Naive B cell (primary cell): ENCODE measurements at regions not wholly inside any gene's neighbourhood (a gene's known extent, or its start where the extent isn't known, plus 50 kb on each side); places are given as distances from the start of the nearest gene placed in this dataset.

ENCODE experiments used
- ATAC-seq, 2 donors: fragments of 150-1000 bp; cut with Tn5 transposase; 2 replicates each; pipeline ENCODE4 v1.10.0; 2021; ENCODE audit warnings: low read depth in 2 of 2, mild to moderate bottlenecking in 2 of 2, moderate library complexity in 2 of 2
- DNase-seq: peaks from one replicate; pipeline ENCODE4 v3.0.0; 2022
- H3K27ac Mint-ChIP-seq, 6 donors: one replicate each; pipeline ENCODE4 v1.8.0; 2020 to 2022; ENCODE audit warnings: mild to moderate bottlenecking in 6 of 6, mixed read lengths in 6 of 6, moderate library complexity in 5 of 6, inconsistent platforms in 2 of 6
- H3K27me3 Mint-ChIP-seq, 3 donors: one replicate each; pipeline ENCODE4 v1.8.0; 2021 to 2022; ENCODE audit warnings: mixed read lengths in 3 of 3, mild to moderate bottlenecking in 1 of 3
- H3K36me3 Mint-ChIP-seq, 2 donors: one replicate each; pipeline ENCODE4 v1.8.0; 2020 to 2022; ENCODE audit warnings: mixed read lengths in 2 of 2, inconsistent platforms in 1 of 2, mild to moderate bottlenecking in 1 of 2
- H3K4me1 Mint-ChIP-seq, 3 donors: one replicate each; pipeline ENCODE4 v1.8.0; 2020 to 2022; ENCODE audit warnings: mixed read lengths in 3 of 3, inconsistent platforms in 1 of 3, mild to moderate bottlenecking in 1 of 3, moderate library complexity in 1 of 3
- H3K4me3 Mint-ChIP-seq, 8 donors: one replicate each; pipeline ENCODE4 v1.8.0; 2020 to 2022; ENCODE audit warnings: mild to moderate bottlenecking in 8 of 8, mixed read lengths in 8 of 8, moderate library complexity in 8 of 8, inconsistent platforms in 2 of 8
- H3K9me3 Mint-ChIP-seq, 7 donors: one replicate each; pipeline ENCODE4 v1.8.0; 2020 to 2022; ENCODE audit warnings: mixed read lengths in 7 of 7, mild to moderate bottlenecking in 5 of 7, inconsistent platforms in 2 of 7, moderate library complexity in 1 of 7

GRCh38 chr7:84331616-84332015, 137.0 kb upstream of the SEMA3A start:
- Mint-ChIP-seq H3K36me3 (no peaks in the 10 kb centered on the region), H3K27ac (no peak overlapping the region), H3K4me1 (peaks cover 0 to 8% (median 4%) of the 10 kb centered on the region in 3 donors), H3K9me3 (peaks cover 0 to 2% (median 0%) of the 10 kb centered on the region in 7 donors), H3K4me3 (no peak overlapping the region), H3K27me3 (no peaks in the 10 kb centered on the region)
- ATAC-seq (no peak), DNase-seq (no peak)

- no peaks in the 10 kb centered on the region for H3K9me3 Mint-ChIP-seq
- no peaks in the 10 kb centered on the region for H3K4me1 Mint-ChIP-seq
- H3K27ac Mint-ChIP-seq = no peak overlapping the region
- H3K4me3 Mint-ChIP-seq = no peak overlapping the region
- no peaks in the 10 kb centered on the region for H3K36me3 Mint-ChIP-seq
- ATAC-seq (no peak), DNase-seq (no peak)
- H3K27me3 Mint-ChIP-seq = no peaks in the 10 kb centered on the region
Observed at GRCh38 chr7:84328571-84328970, 134.0 kb upstream of the SEMA3A start.

GRCh38 chr7:84324136-84324630, 129.6 kb upstream of the SEMA3A start:
- Mint-ChIP-seq H3K27me3 (no peaks in the 10 kb centered on the region), H3K27ac (no peak overlapping the region), H3K4me3 (no peak overlapping the region), H3K9me3 (peaks cover 0 to 3% (median 0%) of the 10 kb centered on the region in 7 donors), H3K36me3 (no peaks in the 10 kb centered on the region), H3K4me1 (no peaks in the 10 kb centered on the region)
- ATAC-seq (no peak), DNase-seq (no peak)

- no peaks in the 10 kb centered on the region for H3K27me3 Mint-ChIP-seq
- DNase-seq (no peak), ATAC-seq (no peak)
- no peaks in the 10 kb centered on the region for H3K4me1 Mint-ChIP-seq
- no peaks in the 10 kb centered on the region for H3K36me3 Mint-ChIP-seq
- no peak overlapping the region for H3K4me3 Mint-ChIP-seq
- peaks cover 0 to 3% (median 0%) of the 10 kb centered on the region in 7 donors for H3K9me3 Mint-ChIP-seq
- H3K27ac Mint-ChIP-seq = no peak overlapping the region
Observed at GRCh38 chr7:84317536-84317935, 122.9 kb upstream of the SEMA3A start.

- Mint-ChIP-seq H3K27me3 (no peaks in the 10 kb centered on the region), H3K4me1 (no peaks in the 10 kb centered on the region), H3K27ac (no peak overlapping the region), H3K4me3 (no peak overlapping the region), H3K36me3 (no peaks in the 10 kb centered on the region), H3K9me3 (peaks cover 0 to 2% (median 0%) of the 10 kb centered on the region in 7 donors)
- DNase-seq = no peak
- ATAC-seq = no peak
Observed at GRCh38 chr7:84314263-84314662, 119.7 kb upstream of the SEMA3A start.

- Mint-ChIP-seq H3K9me3 (peaks cover 0 to 4% (median 0%) of the 10 kb centered on the region in 7 donors), H3K36me3 (no peaks in the 10 kb centered on the region), H3K27me3 (no peaks in the 10 kb centered on the region), H3K27ac (no peak overlapping the region), H3K4me1 (no peaks in the 10 kb centered on the region), H3K4me3 (no peak overlapping the region)
- ATAC-seq (no peak), DNase-seq (no peak)
Observed at GRCh38 chr7:84304407-84304806, 109.8 kb upstream of the SEMA3A start.

GRCh38 chr7:84302949-84303348, 108.4 kb upstream of the SEMA3A start:
- no peak overlapping the region for H3K4me3 Mint-ChIP-seq
- no peak overlapping the region for H3K27ac Mint-ChIP-seq
- H3K27me3 Mint-ChIP-seq = no peaks in the 10 kb centered on the region
- ATAC-seq (no peak), DNase-seq (no peak)
- H3K9me3 Mint-ChIP-seq = no peaks in the 10 kb centered on the region
- no peaks in the 10 kb centered on the region for H3K4me1 Mint-ChIP-seq
- no peaks in the 10 kb centered on the region for H3K36me3 Mint-ChIP-seq

- DNase-seq (no peak), ATAC-seq (no peak)
- Mint-ChIP-seq H3K27ac (no peak overlapping the region), H3K36me3 (no peaks in the 10 kb centered on the region), H3K27me3 (no peaks in the 10 kb centered on the region), H3K4me3 (no peak overlapping the region), H3K9me3 (no peaks in the 10 kb centered on the region), H3K4me1 (no peaks in the 10 kb centered on the region)
Observed at GRCh38 chr7:84297616-84298015, 103.0 kb upstream of the SEMA3A start.

GRCh38 chr7:84294847-84295455, 100.4 kb upstream of the SEMA3A start:
- Mint-ChIP-seq H3K27me3 (no peaks in the 10 kb centered on the region), H3K27ac (no peak overlapping the region), H3K36me3 (no peaks in the 10 kb centered on the region), H3K9me3 (no peaks in the 10 kb centered on the region), H3K4me1 (no peaks in the 10 kb centered on the region), H3K4me3 (no peak overlapping the region)
- ATAC-seq (no peak), DNase-seq (no peak)

- peaks cover 0 to 3% (median 0%) of the 10 kb centered on the region in 7 donors for H3K9me3 Mint-ChIP-seq
- no peak overlapping the region for H3K4me3 Mint-ChIP-seq
- ATAC-seq (no peak), DNase-seq (no peak)
- H3K27me3 Mint-ChIP-seq = no peaks in the 10 kb centered on the region
- H3K27ac Mint-ChIP-seq = no peak overlapping the region
- H3K36me3 Mint-ChIP-seq = no peaks in the 10 kb centered on the region
- H3K4me1 Mint-ChIP-seq = no peaks in the 10 kb centered on the region
Observed at GRCh38 chr7:84294391-84294790, 99.8 kb upstream of the SEMA3A start.

- DNase-seq = no peak
- no peak for ATAC-seq
Observed at GRCh38 chr7:84291756-84292155, 97.2 kb upstream of the SEMA3A start.

GRCh38 chr7:84283798-84284197, 89.2 kb upstream of the SEMA3A start:
- Mint-ChIP-seq H3K36me3 (no peaks in the 10 kb centered on the region), H3K27me3 (no peaks in the 10 kb centered on the region), H3K27ac (no peak overlapping the region), H3K9me3 (no peaks in the 10 kb centered on the region), H3K4me3 (no peak overlapping the region), H3K4me1 (no peaks in the 10 kb centered on the region)
- DNase-seq = no peak
- ATAC-seq = no peak

More at GRCh38 chr7:84291756-84292155, 97.2 kb upstream of the SEMA3A start:
- no peak overlapping the region for H3K27ac Mint-ChIP-seq
- H3K4me1 Mint-ChIP-seq = no peaks in the 10 kb centered on the region
- H3K9me3 Mint-ChIP-seq = peaks cover 0 to 3% (median 0%) of the 10 kb centered on the region in 7 donors
- H3K36me3 Mint-ChIP-seq = no peaks in the 10 kb centered on the region
- no peak overlapping the region for H3K4me3 Mint-ChIP-seq
- no peaks in the 10 kb centered on the region for H3K27me3 Mint-ChIP-seq

- H3K27ac Mint-ChIP-seq = no peak overlapping the region
- no peaks in the 10 kb centered on the region for H3K4me1 Mint-ChIP-seq
- H3K4me3 Mint-ChIP-seq = no peak overlapping the region
- no peaks in the 10 kb centered on the region for H3K9me3 Mint-ChIP-seq
- H3K27me3 Mint-ChIP-seq = no peaks in the 10 kb centered on the region
- DNase-seq = no peak
- no peaks in the 10 kb centered on the region for H3K36me3 Mint-ChIP-seq
- no peak for ATAC-seq
Observed at GRCh38 chr7:84281518-84281917, 86.9 kb upstream of the SEMA3A start.

GRCh38 chr7:84277628-84278224, 83.1 kb upstream of the SEMA3A start:
- Mint-ChIP-seq H3K9me3 (no peaks in the 10 kb centered on the region), H3K4me3 (no peak overlapping the region), H3K4me1 (no peaks in the 10 kb centered on the region), H3K27ac (no peak overlapping the region), H3K36me3 (no peaks in the 10 kb centered on the region), H3K27me3 (no peaks in the 10 kb centered on the region)
- DNase-seq (no peak), ATAC-seq (no peak)
